ENCODE measurements at regions not wholly inside any gene's neighbourhood (a gene's known extent, or its start where the extent isn't known, plus 50 kb on each side); places are given as distances from the start of the nearest gene placed in this dataset.

- DNase-seq (ENCODE audit: low spot score), result no peak
- H3K27me3 ChIP-seq (ENCODE audit: control insufficient read depth in 3 of 3, insufficient read depth in 3 of 3, low read depth in 1 of 3, low read length in 3 of 3), result no peaks in the 10 kb centered on the region
Measured at GRCh38 chr1:8194481-8195227, 123.3 kb upstream of the SLC45A1 start.

GRCh38 chr1:8193840-8194406 is 124.0 kb upstream of the SLC45A1 start:
- no peak for DNase-seq (ENCODE audit: low spot score)
- Histone ChIP-seq H3K4me3 (ENCODE audit: low read length in 2 of 2) (no peak overlapping the region), H3K4ac (ENCODE audit: low read length) (no peak overlapping the region), H2BK5ac (ENCODE audit: low read length) (no peak overlapping the region), H3K18ac (ENCODE audit: low read length) (no peak overlapping the region), H3K36me3 (replicated peaks in 1 of 2; ENCODE audit: control insufficient read depth in 2 of 2, insufficient read depth in 2 of 2, low read length in 2 of 2) (no peaks in the 10 kb centered on the region), H2BK12ac (ENCODE audit: low read length) (no peak overlapping the region), H2AFZ (ENCODE audit: low read length) (no peak overlapping the region), H3K4me1 (ENCODE audit: control insufficient read depth in 2 of 2, insufficient read depth in 1 of 2, low read depth in 1 of 2, low read length in 2 of 2) (no peaks in the 10 kb centered on the region), H2AK5ac (ENCODE audit: low read depth, low read length) (no peak overlapping the region), H3K9me3 (replicated peaks in 1 of 2; ENCODE audit: control insufficient read depth in 2 of 2, insufficient read depth in 1 of 2, low read depth in 1 of 2, low read length in 2 of 2) (no peaks in the 10 kb centered on the region), H3K27me3 (ENCODE audit: control insufficient read depth in 3 of 3, insufficient read depth in 3 of 3, low read depth in 1 of 3, low read length in 3 of 3) (no peaks in the 10 kb centered on the region), H3K14ac (ENCODE audit: low read length) (no peak overlapping the region), H4K91ac (ENCODE audit: low read depth, low read length, poor library complexity) (no peak overlapping the region), H3K9ac (ENCODE audit: low read depth, low read length, poor library complexity) (no peak overlapping the region), H4K8ac (ENCODE audit: low read depth, low read length) (no peak overlapping the region), H2BK15ac (ENCODE audit: low read length) (no peak overlapping the region), H2BK120ac (ENCODE audit: low read depth, low read length) (no peak overlapping the region), H3K23ac (ENCODE audit: low read depth, low read length, poor library complexity) (no peak overlapping the region), H3K4me2 (ENCODE audit: insufficient read depth, low read length, poor library complexity, severe bottlenecking) (no peak overlapping the region), H3K27ac (replicated peaks; ENCODE audit: low read length) (no peak overlapping the region), H3K79me1 (ENCODE audit: low read depth, low read length) (peaks cover 2% of the 10 kb centered on the region)
- WGBS, 2 donors (ENCODE audit: extremely low coverage in 2 of 2, insufficient read length in 2 of 2, insufficient replicate concordance in 1 of 2), result no CpG with 5 or more reads among the region's 8 CpGs

More at GRCh38 chr1:8194481-8195227, 123.3 kb upstream of the SLC45A1 start:
- H3K9ac ChIP-seq (ENCODE audit: low read depth, low read length, poor library complexity), result no peak overlapping the region
- H2BK120ac ChIP-seq (ENCODE audit: low read depth, low read length), result no peak overlapping the region
- no peak overlapping the region for H2BK12ac ChIP-seq (ENCODE audit: low read length)
- H3K36me3 ChIP-seq (replicated peaks in 1 of 2; ENCODE audit: control insufficient read depth in 2 of 2, insufficient read depth in 2 of 2, low read length in 2 of 2), result no peaks in the 10 kb centered on the region
- no peaks in the 10 kb centered on the region for H3K9me3 ChIP-seq (replicated peaks in 1 of 2; ENCODE audit: control insufficient read depth in 2 of 2, insufficient read depth in 1 of 2, low read depth in 1 of 2, low read length in 2 of 2)
- no peak overlapping the region for H3K14ac ChIP-seq (ENCODE audit: low read length)
- no peak overlapping the region for H3K4me2 ChIP-seq (ENCODE audit: insufficient read depth, low read length, poor library complexity, severe bottlenecking)
- no peak overlapping the region for H3K4ac ChIP-seq (ENCODE audit: low read length)
- no peak overlapping the region for H4K91ac ChIP-seq (ENCODE audit: low read depth, low read length, poor library complexity)
- H3K79me1 ChIP-seq (ENCODE audit: low read depth, low read length), result peaks cover 4% of the 10 kb centered on the region
- WGBS, 2 donors (ENCODE audit: extremely low coverage in 2 of 2, insufficient read length in 2 of 2, insufficient replicate concordance in 1 of 2), result no CpG with 5 or more reads among the region's 14 CpGs
- no peak overlapping the region for H3K18ac ChIP-seq (ENCODE audit: low read length)
- H3K4me3 ChIP-seq (ENCODE audit: low read length in 2 of 2), result no peak overlapping the region
- H3K4me1 ChIP-seq (ENCODE audit: control insufficient read depth in 2 of 2, insufficient read depth in 1 of 2, low read depth in 1 of 2, low read length in 2 of 2), result no peaks in the 10 kb centered on the region
- H2AK5ac ChIP-seq (ENCODE audit: low read depth, low read length), result no peak overlapping the region
- H2BK15ac ChIP-seq (ENCODE audit: low read length), result no peak overlapping the region
- H3K27ac ChIP-seq (replicated peaks; ENCODE audit: low read length), result no peak overlapping the region
- no peak overlapping the region for H2AFZ ChIP-seq (ENCODE audit: low read length)
- no peak overlapping the region for H4K8ac ChIP-seq (ENCODE audit: low read depth, low read length)
- H3K23ac ChIP-seq (ENCODE audit: low read depth, low read length, poor library complexity), result no peak overlapping the region
- H2BK5ac ChIP-seq (ENCODE audit: low read length), result no peak overlapping the region

- H3K9ac ChIP-seq (ENCODE audit: low read depth, low read length, poor library complexity), result no peak overlapping the region
- no peak overlapping the region for H2BK120ac ChIP-seq (ENCODE audit: low read depth, low read length)
- H3K4ac ChIP-seq (ENCODE audit: low read length), result no peak overlapping the region
- H3K36me3 ChIP-seq (replicated peaks in 1 of 2; ENCODE audit: control insufficient read depth in 2 of 2, insufficient read depth in 2 of 2, low read length in 2 of 2), result no peaks in the 10 kb centered on the region
- H3K27ac ChIP-seq (replicated peaks; ENCODE audit: low read length), result no peak overlapping the region
- H2BK15ac ChIP-seq (ENCODE audit: low read length), result no peak overlapping the region
- no peak for DNase-seq (ENCODE audit: low spot score)
- H4K91ac ChIP-seq (ENCODE audit: low read depth, low read length, poor library complexity), result no peak overlapping the region
- H3K4me2 ChIP-seq (ENCODE audit: insufficient read depth, low read length, poor library complexity, severe bottlenecking), result no peak overlapping the region
- no peak overlapping the region for H2BK5ac ChIP-seq (ENCODE audit: low read length)
- no peak overlapping the region for H3K18ac ChIP-seq (ENCODE audit: low read length)
- no peak overlapping the region for H2BK12ac ChIP-seq (ENCODE audit: low read length)
- H3K14ac ChIP-seq (ENCODE audit: low read length), result no peak overlapping the region
- no peak overlapping the region for H3K23ac ChIP-seq (ENCODE audit: low read depth, low read length, poor library complexity)
- H4K8ac ChIP-seq (ENCODE audit: low read depth, low read length), result no peak overlapping the region
- peaks cover 2% of the 10 kb centered on the region for H3K79me1 ChIP-seq (ENCODE audit: low read depth, low read length)
- H3K9me3 ChIP-seq (replicated peaks in 1 of 2; ENCODE audit: control insufficient read depth in 2 of 2, insufficient read depth in 1 of 2, low read depth in 1 of 2, low read length in 2 of 2), result no peaks in the 10 kb centered on the region
- H3K4me3 ChIP-seq (ENCODE audit: low read length in 2 of 2), result no peak overlapping the region
- no peaks in the 10 kb centered on the region for H3K27me3 ChIP-seq (ENCODE audit: control insufficient read depth in 3 of 3, insufficient read depth in 3 of 3, low read depth in 1 of 3, low read length in 3 of 3)
- H2AK5ac ChIP-seq (ENCODE audit: low read depth, low read length), result no peak overlapping the region
- no peak overlapping the region for H2AFZ ChIP-seq (ENCODE audit: low read length)
- no peaks in the 10 kb centered on the region for H3K4me1 ChIP-seq (ENCODE audit: control insufficient read depth in 2 of 2, insufficient read depth in 1 of 2, low read depth in 1 of 2, low read length in 2 of 2)
- WGBS, 2 donors (ENCODE audit: extremely low coverage in 2 of 2, insufficient read length in 2 of 2, insufficient replicate concordance in 1 of 2), result no CpG with 5 or more reads among the region's 9 CpGs
Measured at GRCh38 chr1:8191474-8191873, 126.4 kb upstream of the SLC45A1 start.

- Histone ChIP-seq H2BK120ac (ENCODE audit: low read depth, low read length) (no peak overlapping the region), H4K8ac (ENCODE audit: low read depth, low read length) (no peak overlapping the region), H2BK5ac (ENCODE audit: low read length) (no peak overlapping the region), H3K4ac (ENCODE audit: low read length) (no peak overlapping the region), H2AK5ac (ENCODE audit: low read depth, low read length) (no peak overlapping the region), H3K23ac (ENCODE audit: low read depth, low read length, poor library complexity) (no peak overlapping the region), H3K27me3 (ENCODE audit: control insufficient read depth in 3 of 3, insufficient read depth in 3 of 3, low read depth in 1 of 3, low read length in 3 of 3) (no peaks in the 10 kb centered on the region), H3K9me3 (replicated peaks in 1 of 2; ENCODE audit: control insufficient read depth in 2 of 2, insufficient read depth in 1 of 2, low read depth in 1 of 2, low read length in 2 of 2) (no peaks in the 10 kb centered on the region), H2AFZ (ENCODE audit: low read length) (no peak overlapping the region), H3K18ac (ENCODE audit: low read length) (no peak overlapping the region), H3K9ac (ENCODE audit: low read depth, low read length, poor library complexity) (no peak overlapping the region), H3K36me3 (replicated peaks in 1 of 2; ENCODE audit: control insufficient read depth in 2 of 2, insufficient read depth in 2 of 2, low read length in 2 of 2) (no peaks in the 10 kb centered on the region), H3K14ac (ENCODE audit: low read length) (no peak overlapping the region), H3K4me1 (ENCODE audit: control insufficient read depth in 2 of 2, insufficient read depth in 1 of 2, low read depth in 1 of 2, low read length in 2 of 2) (no peaks in the 10 kb centered on the region), H3K27ac (replicated peaks; ENCODE audit: low read length) (no peak overlapping the region), H2BK15ac (ENCODE audit: low read length) (no peak overlapping the region), H2BK12ac (ENCODE audit: low read length) (no peak overlapping the region), H4K91ac (ENCODE audit: low read depth, low read length, poor library complexity) (no peak overlapping the region), H3K79me1 (ENCODE audit: low read depth, low read length) (no peaks in the 10 kb centered on the region), H3K4me3 (ENCODE audit: low read length in 2 of 2) (no peak overlapping the region), H3K4me2 (ENCODE audit: insufficient read depth, low read length, poor library complexity, severe bottlenecking) (no peak overlapping the region)
- DNase-seq (ENCODE audit: low spot score), result no peak
- no CpG with 5 or more reads among the region's 6 CpGs for WGBS, 2 donors (ENCODE audit: extremely low coverage in 2 of 2, insufficient read length in 2 of 2, insufficient replicate concordance in 1 of 2)
Measured at GRCh38 chr1:8189931-8190483, 127.9 kb upstream of the SLC45A1 start.

All from neuronal stem cell (in vitro differentiated cells).